ENCODE measurements at regions not wholly inside any gene's neighbourhood (a gene's known extent, or its start where the extent isn't known, plus 50 kb on each side); places are given as distances from the start of the nearest gene placed in this dataset.
A peak's percentile ranks its signal among the peaks of the same experiment; 100 is the strongest.

GRCh38 chr6:21918041-21918440 lies 324.5 kb downstream of the SOX4 start:
- dilution Hi-C loops (cut with HindIII; ENCODE audit: low sequenced_read_pairs, unreplicated experiment) (no loop called here), intact Hi-C loops (cut with micrococcal nuclease) (no loop called here), in situ Hi-C loops (cut with MboI; ENCODE audit: low sequenced_read_pairs) (no loop called here)
- WGBS, 2 experiments (ENCODE audit: extremely low coverage in 2 of 2, insufficient read length in 1 of 2): 97% methylated on average over 5 of the region's 7 CpGs; no CpG with 5 or more reads in 1 of the 2 experiments
- Histone ChIP-seq H3K18ac (ENCODE audit: low read depth, low read length) (no peak overlapping the region), H3K36me3 (ENCODE audit: control insufficient read depth, insufficient read depth, low read length) (no peaks in the 10 kb centered on the region), H3K23ac (ENCODE audit: low read depth, low read length) (no peak overlapping the region), H3K9ac (ENCODE audit: low read depth, low read length) (no peak overlapping the region), H2BK20ac (ENCODE audit: low read depth, low read length) (no peak overlapping the region), H3K27ac (ENCODE audit: insufficient read depth, low read length) (no peak overlapping the region), H3K4ac (ENCODE audit: low read depth, low read length) (peak overlapping the region; percentile 16; the same call in 1 of the 2 replicates), H3K4me3 (ENCODE audit: insufficient read depth, low read depth, low read length) (no peak overlapping the region), H3K79me1 (ENCODE audit: low read depth in 1 of 2, low read length in 2 of 2) (peaks cover 0 to 8% of the 10 kb centered on the region in 2 experiments; a peak in 1 of 4 replicates), H4K91ac (ENCODE audit: insufficient read depth, low read depth, low read length) (no peak overlapping the region), H2AFZ (replicated peaks; ENCODE audit: low read length, poor library complexity) (no peak overlapping the region), H2AK5ac (ENCODE audit: low read depth, low read length) (peak overlapping the region; percentile 67), H2AK9ac (replicated peaks; ENCODE audit: low read depth, low read length, poor library complexity) (no peak overlapping the region), H4K20me1 (ENCODE audit: insufficient read depth, low read length) (no peaks in the 10 kb centered on the region), H3K56ac (ENCODE audit: extremely low read depth, insufficient read depth, low read length) (no peak overlapping the region), H3K4me1 (ENCODE audit: control insufficient read depth, insufficient read depth, low read length) (peaks cover 3% of the 10 kb centered on the region), H3K27me3 (ENCODE audit: control insufficient read depth, insufficient read depth, low read length) (no peaks in the 10 kb centered on the region), H3K14ac (replicated peaks; ENCODE audit: low read depth, low read length) (0 out of 2 replicates have a peak overlapping the region, but pooled peaks have one; percentile 52), H2BK120ac (ENCODE audit: low read depth, low read length) (0 out of 2 replicates have a peak overlapping the region, but pooled peaks have one; percentile 41), H3K4me2 (ENCODE audit: low read depth, low read length) (no peak overlapping the region), H4K5ac (ENCODE audit: low read depth, low read length) (no peak overlapping the region), H3K9me1 (ENCODE audit: insufficient read depth, low read length) (peaks cover 9% of the 10 kb centered on the region), H2BK15ac (ENCODE audit: low read depth, low read length) (no peak overlapping the region), H4K8ac (ENCODE audit: low read depth in 2 of 2, low read length in 2 of 2) (no peak overlapping the region), H2BK5ac (ENCODE audit: low read depth, low read length, poor library complexity, severe bottlenecking) (no peak overlapping the region), H3K9me3 (ENCODE audit: control insufficient read depth, insufficient read depth, low read length) (no peaks in the 10 kb centered on the region)
- ChIA-PET CTCF (interaction anchor here (0.6 kb wide), 1 partner anchor 146 kb away, joined by 3 read pairs; no protein-coding TSS in a partner anchor), POLR2A (ENCODE audit: unreplicated experiment) (no interaction called here)
- ATAC-seq (ENCODE audit: low read depth) (no peak), DNase-seq (no peak)
- no TSS peak for BruUV-seq (replicated peaks)
- no peak for TF ChIP-seq ELK1 (IDR thresholded peaks at IDR 0.05; ENCODE audit: borderline replicate concordance, low read depth, low read length)
- TF ChIP-seq, protein P1, sequence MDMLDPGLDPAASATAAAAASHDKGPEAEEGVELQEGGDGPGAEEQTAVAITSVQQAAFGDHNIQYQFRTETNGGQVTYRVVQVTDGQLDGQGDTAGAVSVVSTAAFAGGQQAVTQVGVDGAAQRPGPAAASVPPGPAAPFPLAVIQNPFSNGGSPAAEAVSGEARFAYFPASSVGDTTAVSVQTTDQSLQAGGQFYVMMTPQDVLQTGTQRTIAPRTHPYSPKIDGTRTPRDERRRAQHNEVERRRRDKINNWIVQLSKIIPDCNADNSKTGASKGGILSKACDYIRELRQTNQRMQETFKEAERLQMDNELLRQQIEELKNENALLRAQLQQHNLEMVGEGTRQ (IDR thresholded peaks at IDR 0.05; ENCODE audit: low read depth, low read length): no peak
- TF ChIP-seq BHLHE40 (IDR thresholded peaks at IDR 0.05; ENCODE audit: low read depth, low read length): no peak
- no peak for TF ChIP-seq NFE2L2 (IDR thresholded peaks at IDR 0.05; ENCODE audit: low read depth, low read length)
- no peak for TF ChIP-seq RAD21 (IDR thresholded peaks at IDR 0.05; ENCODE audit: low read length)
- no peak for TF ChIP-seq CEBPB (IDR thresholded peaks at IDR 0.05; ENCODE audit: low read depth, low read length)
- TF ChIP-seq MAZ (IDR thresholded peaks at IDR 0.05; ENCODE audit: borderline replicate concordance, low read depth, low read length): no peak
- no peak for TF ChIP-seq RFX5 (IDR thresholded peaks at IDR 0.05; ENCODE audit: low read depth, low read length)
- TF ChIP-seq FOS (IDR thresholded peaks at IDR 0.05; ENCODE audit: low read depth, low read length): no peak
- TF ChIP-seq CHD1 (IDR thresholded peaks at IDR 0.05; ENCODE audit: low read depth, low read length): no peak
- TF ChIP-seq, protein P2, sequence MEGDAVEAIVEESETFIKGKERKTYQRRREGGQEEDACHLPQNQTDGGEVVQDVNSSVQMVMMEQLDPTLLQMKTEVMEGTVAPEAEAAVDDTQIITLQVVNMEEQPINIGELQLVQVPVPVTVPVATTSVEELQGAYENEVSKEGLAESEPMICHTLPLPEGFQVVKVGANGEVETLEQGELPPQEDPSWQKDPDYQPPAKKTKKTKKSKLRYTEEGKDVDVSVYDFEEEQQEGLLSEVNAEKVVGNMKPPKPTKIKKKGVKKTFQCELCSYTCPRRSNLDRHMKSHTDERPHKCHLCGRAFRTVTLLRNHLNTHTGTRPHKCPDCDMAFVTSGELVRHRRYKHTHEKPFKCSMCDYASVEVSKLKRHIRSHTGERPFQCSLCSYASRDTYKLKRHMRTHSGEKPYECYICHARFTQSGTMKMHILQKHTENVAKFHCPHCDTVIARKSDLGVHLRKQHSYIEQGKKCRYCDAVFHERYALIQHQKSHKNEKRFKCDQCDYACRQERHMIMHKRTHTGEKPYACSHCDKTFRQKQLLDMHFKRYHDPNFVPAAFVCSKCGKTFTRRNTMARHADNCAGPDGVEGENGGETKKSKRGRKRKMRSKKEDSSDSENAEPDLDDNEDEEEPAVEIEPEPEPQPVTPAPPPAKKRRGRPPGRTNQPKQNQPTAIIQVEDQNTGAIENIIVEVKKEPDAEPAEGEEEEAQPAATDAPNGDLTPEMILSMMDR (conservative IDR thresholded peaks at IDR 0.05; ENCODE audit: low read depth, low read length): no peak
- no peak for TF ChIP-seq RCOR1 (IDR thresholded peaks at IDR 0.05; ENCODE audit: insufficient replicate concordance, low read length)
- no peak for TF ChIP-seq MAFK (IDR thresholded peaks at IDR 0.05; ENCODE audit: low read depth, low read length)
- no peak for TF ChIP-seq MXI1 (IDR thresholded peaks at IDR 0.05; ENCODE audit: borderline replicate concordance, low read depth, low read length)
- no peak for TF ChIP-seq SMC3 (IDR thresholded peaks at IDR 0.05; ENCODE audit: low read depth, low read length)
